GM18511 (cell line): ENCODE measurements at regions not wholly inside any gene's neighbourhood (a gene's known extent, or its start where the extent isn't known, plus 50 kb on each side); places are given as distances from the start of the nearest gene placed in this dataset.
"Not testable (repeated sequence)": the region's sequence is repeated elsewhere in the genome, so short reads cannot be mapped to it uniquely, and the experiment has no call there.

Source experiments
- ATAC-seq: cut with Tn5 transposase; IDR thresholded peaks from one replicate; pipeline ENCODE4 v1.9.1; 2021; ENCODE audit warnings: mild to moderate bottlenecking, moderate library complexity; ENCODE audit not compliant: unreplicated experiment

- no peak for ATAC-seq
Observed at GRCh38 chr14:31911160-31911559, 165.9 kb upstream of the ARHGAP5 start.

GRCh38 chr14:31913370-31913769 lies 163.7 kb upstream of the ARHGAP5 start:
- no peak for ATAC-seq

GRCh38 chr14:31918289-31918688 lies 158.8 kb upstream of the ARHGAP5 start:
- ATAC-seq, result not testable (repeated sequence)

GRCh38 chr14:31920001-31920400 lies 157.1 kb upstream of the ARHGAP5 start:
- ATAC-seq, result no peak

- no peak for ATAC-seq
Observed at GRCh38 chr14:31920989-31921650, 156.0 kb upstream of the ARHGAP5 start.

- no peak for ATAC-seq
Observed at GRCh38 chr14:31921721-31922120, 155.4 kb upstream of the ARHGAP5 start.

- peak; percentile 49 for ATAC-seq
Observed at GRCh38 chr14:31926123-31926522, 151.0 kb upstream of the ARHGAP5 start.

GRCh38 chr14:31926652-31927347 lies 150.3 kb upstream of the ARHGAP5 start:
- ATAC-seq, result no peak

- no peak for ATAC-seq
Observed at GRCh38 chr14:31927348-31927832, 149.7 kb upstream of the ARHGAP5 start.

- no peak for ATAC-seq
Observed at GRCh38 chr14:31930070-31930469, 147.0 kb upstream of the ARHGAP5 start.

- ATAC-seq, result no peak
Observed at GRCh38 chr14:31930493-31931240, 146.4 kb upstream of the ARHGAP5 start.

- ATAC-seq, result no peak
Observed at GRCh38 chr14:31932675-31933074, 144.4 kb upstream of the ARHGAP5 start.

- ATAC-seq, result no peak
Observed at GRCh38 chr14:31933716-31934115, 143.4 kb upstream of the ARHGAP5 start.

- no peak for ATAC-seq
Observed at GRCh38 chr14:31934767-31935266, 142.3 kb upstream of the ARHGAP5 start.

- ATAC-seq, result no peak
Observed at GRCh38 chr14:31935391-31935790, 141.7 kb upstream of the ARHGAP5 start.

GRCh38 chr14:31936115-31936514 lies 141.0 kb upstream of the ARHGAP5 start:
- ATAC-seq, result no peak

GRCh38 chr14:31937730-31938346 lies 139.3 kb upstream of the ARHGAP5 start:
- ATAC-seq, result peak; percentile 100

GRCh38 chr14:31939934-31940333 lies 137.2 kb upstream of the ARHGAP5 start:
- no peak for ATAC-seq

- no peak for ATAC-seq
Observed at GRCh38 chr14:31941487-31941886, 135.6 kb upstream of the ARHGAP5 start.

GRCh38 chr14:31942166-31942841 lies 134.8 kb upstream of the ARHGAP5 start:
- ATAC-seq, result no peak
